NB4 (cell line): ENCODE measurements at regions not wholly inside any gene's neighbourhood (a gene's known extent, or its start where the extent isn't known, plus 50 kb on each side); places are given as distances from the start of the nearest gene placed in this dataset.
"Not testable (repeated sequence)": the region's sequence is repeated elsewhere in the genome, so short reads cannot be mapped to it uniquely, and the experiment has no call there.

Source experiments
- MYC ChIP-seq: IDR thresholded peaks from 2 replicates; pipeline ENCODE4 v1.6.1; 2011; ENCODE audit warnings: low read depth, low read length
- POLR2A ChIP-seq: IDR thresholded peaks from 2 replicates; pipeline ENCODE4 v1.6.1; 2011; ENCODE audit warnings: mild to moderate bottlenecking; ENCODE audit not compliant: insufficient read length; ENCODE audit errors: extremely low read depth
- TF ChIP-seq, protein P1 (sequence below): IDR thresholded peaks from one replicate; pipeline ENCODE4 v1.5.1; 2012; ENCODE audit warnings: low read depth, low read length
- TF ChIP-seq, protein P2 (sequence below): IDR thresholded peaks from 2 replicates; pipeline ENCODE4 v1.6.1; 2011; ENCODE audit warnings: low read depth, low read length

DNA sequence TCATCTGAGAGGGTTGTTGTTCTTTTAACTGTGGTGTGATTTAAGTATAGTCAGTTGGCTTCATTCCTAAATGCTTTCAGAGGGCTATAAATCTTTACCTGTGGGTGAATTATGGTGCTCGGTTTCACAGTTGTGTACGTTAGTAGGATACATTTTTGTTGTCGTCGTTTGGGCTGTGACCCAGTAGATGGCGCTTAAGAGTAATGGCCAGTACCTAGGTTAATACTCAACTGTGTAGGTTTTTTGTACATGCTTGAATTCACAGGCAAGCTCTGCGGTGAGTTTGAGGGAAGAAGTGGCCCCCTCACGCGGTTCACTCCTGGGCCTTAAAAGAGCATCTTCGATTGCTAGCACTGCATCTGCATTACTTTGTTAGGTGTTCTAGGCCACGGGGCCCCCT lies 571.7 kb upstream of the TGIF2LX start:
- TF ChIP-seq, protein P1, sequence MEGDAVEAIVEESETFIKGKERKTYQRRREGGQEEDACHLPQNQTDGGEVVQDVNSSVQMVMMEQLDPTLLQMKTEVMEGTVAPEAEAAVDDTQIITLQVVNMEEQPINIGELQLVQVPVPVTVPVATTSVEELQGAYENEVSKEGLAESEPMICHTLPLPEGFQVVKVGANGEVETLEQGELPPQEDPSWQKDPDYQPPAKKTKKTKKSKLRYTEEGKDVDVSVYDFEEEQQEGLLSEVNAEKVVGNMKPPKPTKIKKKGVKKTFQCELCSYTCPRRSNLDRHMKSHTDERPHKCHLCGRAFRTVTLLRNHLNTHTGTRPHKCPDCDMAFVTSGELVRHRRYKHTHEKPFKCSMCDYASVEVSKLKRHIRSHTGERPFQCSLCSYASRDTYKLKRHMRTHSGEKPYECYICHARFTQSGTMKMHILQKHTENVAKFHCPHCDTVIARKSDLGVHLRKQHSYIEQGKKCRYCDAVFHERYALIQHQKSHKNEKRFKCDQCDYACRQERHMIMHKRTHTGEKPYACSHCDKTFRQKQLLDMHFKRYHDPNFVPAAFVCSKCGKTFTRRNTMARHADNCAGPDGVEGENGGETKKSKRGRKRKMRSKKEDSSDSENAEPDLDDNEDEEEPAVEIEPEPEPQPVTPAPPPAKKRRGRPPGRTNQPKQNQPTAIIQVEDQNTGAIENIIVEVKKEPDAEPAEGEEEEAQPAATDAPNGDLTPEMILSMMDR = not testable (repeated sequence)
- not testable (repeated sequence) for TF ChIP-seq POLR2A, MYC
- TF ChIP-seq, protein P2, sequence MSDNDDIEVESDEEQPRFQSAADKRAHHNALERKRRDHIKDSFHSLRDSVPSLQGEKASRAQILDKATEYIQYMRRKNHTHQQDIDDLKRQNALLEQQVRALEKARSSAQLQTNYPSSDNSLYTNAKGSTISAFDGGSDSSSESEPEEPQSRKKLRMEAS = not testable (repeated sequence)
